HL-60 (cell line): ENCODE measurements at regions not wholly inside any gene's neighbourhood (a gene's known extent, or its start where the extent isn't known, plus 50 kb on each side); places are given as distances from the start of the nearest gene placed in this dataset.

Source experiments
- DNase-seq, 2 experiments: peaks; one replicate each; pipeline ENCODE4 v3.0.0-alpha.2; 2010 to 2020; ENCODE audit warnings: low read depth in 1 of 2, low spot score in 1 of 2
- H3K27ac ChIP-seq: fragments of 250-450 bp; sonication (Bioruptor Pico); replicated peaks from 2 replicates; pipeline ENCODE4 v1.5.1; 2020; ENCODE audit warnings: mild to moderate bottlenecking, moderate library complexity
- H3K27me3 ChIP-seq: fragments of 250-450 bp; sonication (Bioruptor Pico); 2 replicates; pipeline ENCODE4 v1.5.1; 2021; ENCODE audit warnings: mild to moderate bottlenecking, moderate library complexity; ENCODE audit not compliant: insufficient read depth, poor library complexity, severe bottlenecking
- H3K4me3 ChIP-seq: replicated peaks from 2 replicates; pipeline ENCODE4 v1.5.1; 2011; ENCODE audit warnings: mild to moderate bottlenecking, control low read depth, low read length; ENCODE audit not compliant: insufficient read depth
- GABPA ChIP-seq: IDR thresholded peaks from 2 replicates; pipeline ENCODE4 v1.6.1; 2012; ENCODE audit warnings: low read depth
- POLR2AphosphoS5 ChIP-seq: IDR thresholded peaks from 2 replicates; pipeline ENCODE4 v1.6.1; 2012; ENCODE audit warnings: low read depth
- SPI1 ChIP-seq: IDR thresholded peaks from 2 replicates; pipeline ENCODE4 v1.6.1; 2012; ENCODE audit warnings: low read depth, mild to moderate bottlenecking, borderline replicate concordance
- TF ChIP-seq, protein P1 (sequence below): IDR thresholded peaks from 2 replicates; pipeline ENCODE4 v1.6.1; 2012; ENCODE audit warnings: low read depth; ENCODE audit not compliant: insufficient replicate concordance
- TF ChIP-seq, protein P2 (sequence below): IDR thresholded peaks from one replicate; pipeline ENCODE4 v1.5.1; 2011; ENCODE audit warnings: low read length, control low read depth, inconsistent platforms; ENCODE audit not compliant: insufficient read depth

DNA sequence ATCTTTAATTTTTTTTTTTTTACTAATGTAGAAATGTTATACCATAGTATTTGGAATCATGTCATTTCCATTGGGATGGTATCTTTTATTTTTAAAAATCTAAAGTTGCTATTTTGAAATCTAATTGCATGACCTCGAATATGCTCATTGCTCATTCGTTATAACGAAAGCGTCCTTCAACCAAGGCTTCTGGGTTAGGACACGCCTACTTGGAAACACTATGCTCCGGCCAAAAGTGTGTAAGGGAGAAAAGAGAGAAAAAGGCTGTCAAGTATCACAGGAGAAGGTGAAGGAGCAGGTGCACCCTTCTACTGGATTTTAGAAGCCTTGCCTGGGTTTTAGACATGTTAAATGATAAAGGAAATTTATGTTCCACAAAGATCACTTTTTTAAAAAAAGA lies 465.9 kb upstream of the ID2 start:
- H3K4me3 ChIP-seq: no peak overlapping the region
- H3K27ac ChIP-seq: no peak overlapping the region
- TF ChIP-seq, protein P1, sequence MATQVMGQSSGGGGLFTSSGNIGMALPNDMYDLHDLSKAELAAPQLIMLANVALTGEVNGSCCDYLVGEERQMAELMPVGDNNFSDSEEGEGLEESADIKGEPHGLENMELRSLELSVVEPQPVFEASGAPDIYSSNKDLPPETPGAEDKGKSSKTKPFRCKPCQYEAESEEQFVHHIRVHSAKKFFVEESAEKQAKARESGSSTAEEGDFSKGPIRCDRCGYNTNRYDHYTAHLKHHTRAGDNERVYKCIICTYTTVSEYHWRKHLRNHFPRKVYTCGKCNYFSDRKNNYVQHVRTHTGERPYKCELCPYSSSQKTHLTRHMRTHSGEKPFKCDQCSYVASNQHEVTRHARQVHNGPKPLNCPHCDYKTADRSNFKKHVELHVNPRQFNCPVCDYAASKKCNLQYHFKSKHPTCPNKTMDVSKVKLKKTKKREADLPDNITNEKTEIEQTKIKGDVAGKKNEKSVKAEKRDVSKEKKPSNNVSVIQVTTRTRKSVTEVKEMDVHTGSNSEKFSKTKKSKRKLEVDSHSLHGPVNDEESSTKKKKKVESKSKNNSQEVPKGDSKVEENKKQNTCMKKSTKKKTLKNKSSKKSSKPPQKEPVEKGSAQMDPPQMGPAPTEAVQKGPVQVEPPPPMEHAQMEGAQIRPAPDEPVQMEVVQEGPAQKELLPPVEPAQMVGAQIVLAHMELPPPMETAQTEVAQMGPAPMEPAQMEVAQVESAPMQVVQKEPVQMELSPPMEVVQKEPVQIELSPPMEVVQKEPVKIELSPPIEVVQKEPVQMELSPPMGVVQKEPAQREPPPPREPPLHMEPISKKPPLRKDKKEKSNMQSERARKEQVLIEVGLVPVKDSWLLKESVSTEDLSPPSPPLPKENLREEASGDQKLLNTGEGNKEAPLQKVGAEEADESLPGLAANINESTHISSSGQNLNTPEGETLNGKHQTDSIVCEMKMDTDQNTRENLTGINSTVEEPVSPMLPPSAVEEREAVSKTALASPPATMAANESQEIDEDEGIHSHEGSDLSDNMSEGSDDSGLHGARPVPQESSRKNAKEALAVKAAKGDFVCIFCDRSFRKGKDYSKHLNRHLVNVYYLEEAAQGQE: no peak
- TF ChIP-seq GABPA: no peak
- TF ChIP-seq POLR2AphosphoS5: no peak
- no peak for TF ChIP-seq SPI1
- TF ChIP-seq, protein P2, sequence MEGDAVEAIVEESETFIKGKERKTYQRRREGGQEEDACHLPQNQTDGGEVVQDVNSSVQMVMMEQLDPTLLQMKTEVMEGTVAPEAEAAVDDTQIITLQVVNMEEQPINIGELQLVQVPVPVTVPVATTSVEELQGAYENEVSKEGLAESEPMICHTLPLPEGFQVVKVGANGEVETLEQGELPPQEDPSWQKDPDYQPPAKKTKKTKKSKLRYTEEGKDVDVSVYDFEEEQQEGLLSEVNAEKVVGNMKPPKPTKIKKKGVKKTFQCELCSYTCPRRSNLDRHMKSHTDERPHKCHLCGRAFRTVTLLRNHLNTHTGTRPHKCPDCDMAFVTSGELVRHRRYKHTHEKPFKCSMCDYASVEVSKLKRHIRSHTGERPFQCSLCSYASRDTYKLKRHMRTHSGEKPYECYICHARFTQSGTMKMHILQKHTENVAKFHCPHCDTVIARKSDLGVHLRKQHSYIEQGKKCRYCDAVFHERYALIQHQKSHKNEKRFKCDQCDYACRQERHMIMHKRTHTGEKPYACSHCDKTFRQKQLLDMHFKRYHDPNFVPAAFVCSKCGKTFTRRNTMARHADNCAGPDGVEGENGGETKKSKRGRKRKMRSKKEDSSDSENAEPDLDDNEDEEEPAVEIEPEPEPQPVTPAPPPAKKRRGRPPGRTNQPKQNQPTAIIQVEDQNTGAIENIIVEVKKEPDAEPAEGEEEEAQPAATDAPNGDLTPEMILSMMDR: no peak
- no peaks in the 10 kb centered on the region for H3K27me3 ChIP-seq
- DNase-seq: no peak

DNA sequence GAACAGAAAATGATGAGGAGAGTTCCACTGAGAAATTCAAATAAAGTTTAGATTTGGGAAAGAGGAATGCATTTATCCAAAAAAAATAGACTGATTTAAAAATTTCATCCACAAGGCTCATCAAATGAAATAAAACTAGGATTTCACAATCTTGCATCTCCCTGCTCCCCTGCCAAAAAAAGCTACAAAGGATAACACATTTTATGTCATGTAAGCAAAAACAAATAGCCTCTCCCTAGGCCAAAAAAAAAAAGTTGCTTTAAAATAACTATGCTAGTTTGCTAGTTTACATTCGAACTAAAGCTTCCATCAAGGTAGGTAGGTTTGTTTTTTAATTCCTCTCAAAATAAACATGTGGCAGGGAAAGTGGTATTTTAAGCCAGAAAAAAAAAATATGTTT lies 465.5 kb upstream of the ID2 start:
- Histone ChIP-seq H3K27ac (no peak overlapping the region), H3K4me3 (no peak overlapping the region), H3K27me3 (no peaks in the 10 kb centered on the region)
- DNase-seq: no peak
- no peak for TF ChIP-seq GABPA
- TF ChIP-seq POLR2AphosphoS5: no peak
- TF ChIP-seq, protein P1: no peak

DNA sequence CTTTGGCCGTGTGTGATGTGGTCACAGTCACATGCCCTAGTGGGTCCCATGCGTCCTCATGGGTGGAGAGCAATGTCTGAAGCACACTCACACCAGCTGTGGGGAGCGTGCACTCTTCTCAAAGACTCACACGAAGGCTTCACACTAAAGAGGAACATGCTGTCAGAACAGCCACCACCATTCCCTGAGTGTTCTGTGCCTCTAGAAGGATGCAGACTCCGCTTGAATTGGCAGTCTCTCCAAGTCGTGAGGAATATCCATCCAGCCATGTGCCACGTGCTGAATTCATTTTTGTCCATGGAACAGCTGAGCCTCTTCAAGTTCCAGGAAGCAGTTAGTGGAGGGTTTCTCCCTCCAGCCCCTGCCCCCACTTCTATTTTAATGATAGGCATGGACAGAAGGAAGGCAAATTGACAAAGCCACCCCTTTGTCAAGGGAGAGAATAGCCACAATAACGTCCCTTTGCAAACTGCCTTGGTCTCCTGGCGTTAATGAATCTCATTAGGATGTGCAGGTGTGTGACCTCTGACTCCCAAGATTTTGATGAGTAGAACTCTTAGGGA lies 464.3 kb upstream of the ID2 start:
- no peak for TF ChIP-seq GABPA
- no peak for TF ChIP-seq SPI1
- TF ChIP-seq, protein P2: no peak
- TF ChIP-seq POLR2AphosphoS5: no peak
- TF ChIP-seq, protein P1: no peak
- H3K27ac ChIP-seq: no peak overlapping the region
- H3K4me3 ChIP-seq: no peak overlapping the region
- H3K27me3 ChIP-seq: no peaks in the 10 kb centered on the region
- no peak for DNase-seq

DNA sequence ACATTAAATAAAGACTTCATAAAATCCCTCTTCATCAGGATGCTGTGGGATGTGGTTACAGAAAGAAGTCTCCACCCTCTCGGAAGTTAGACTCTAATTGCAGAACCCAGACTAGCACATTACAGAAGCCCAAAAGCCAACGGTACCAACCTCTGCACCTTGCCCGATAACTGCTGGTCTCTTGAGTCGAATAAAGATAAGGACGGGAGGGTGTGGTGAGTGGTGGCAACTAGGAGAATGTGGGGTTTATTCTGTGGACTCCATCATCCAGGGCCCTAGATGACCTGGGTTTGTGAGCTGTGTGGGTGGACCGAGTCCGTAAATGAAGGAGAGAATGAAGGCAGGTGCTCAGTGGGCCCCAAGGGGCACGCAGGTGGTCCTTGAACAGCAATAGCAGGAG lies 462.8 kb upstream of the ID2 start:
- Histone ChIP-seq H3K27me3 (no peaks in the 10 kb centered on the region), H3K4me3 (no peak overlapping the region), H3K27ac (no peak overlapping the region)
- DNase-seq: no peak
- no peak for TF ChIP-seq POLR2AphosphoS5
- TF ChIP-seq, protein P2: no peak
- TF ChIP-seq, protein P1: no peak
- no peak for TF ChIP-seq SPI1
- no peak for TF ChIP-seq GABPA
